ENCODE measurements at regions not wholly inside any gene's neighbourhood (a gene's known extent, or its start where the extent isn't known, plus 50 kb on each side); places are given as distances from the start of the nearest gene placed in this dataset.

DNA sequence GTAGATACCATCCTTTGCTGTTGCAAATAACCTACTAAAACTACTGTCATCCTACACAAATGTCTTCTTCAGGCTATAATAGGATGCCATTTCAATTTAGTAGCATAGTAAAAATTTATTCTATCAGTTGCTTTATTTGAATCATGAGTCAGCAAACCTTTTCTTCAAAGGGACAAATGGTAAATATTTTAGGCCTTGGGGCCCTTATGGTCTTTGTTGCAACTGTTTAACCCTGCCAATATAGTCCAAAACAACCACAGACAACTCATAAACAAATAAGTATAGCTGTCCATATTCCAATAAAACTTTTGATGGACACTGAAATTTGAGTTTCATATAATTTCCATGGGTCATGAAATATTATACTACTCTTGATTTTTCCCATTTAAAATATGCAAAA is 54.0 kb upstream of the CCBE1 start (continued):
- TF ChIP-seq NR2C1 (IDR thresholded peaks at IDR 0.05): no peak
- TF ChIP-seq CBFB (IDR thresholded peaks at IDR 0.05; ENCODE audit: low read depth): no peak
- no peak for TF ChIP-seq RUNX3 (IDR thresholded peaks at IDR 0.05; ENCODE audit: low read length)
- TF ChIP-seq KLF5 (IDR thresholded peaks at IDR 0.05; ENCODE audit: partially characterized antibody): no peak
- TF ChIP-seq, protein P1, sequence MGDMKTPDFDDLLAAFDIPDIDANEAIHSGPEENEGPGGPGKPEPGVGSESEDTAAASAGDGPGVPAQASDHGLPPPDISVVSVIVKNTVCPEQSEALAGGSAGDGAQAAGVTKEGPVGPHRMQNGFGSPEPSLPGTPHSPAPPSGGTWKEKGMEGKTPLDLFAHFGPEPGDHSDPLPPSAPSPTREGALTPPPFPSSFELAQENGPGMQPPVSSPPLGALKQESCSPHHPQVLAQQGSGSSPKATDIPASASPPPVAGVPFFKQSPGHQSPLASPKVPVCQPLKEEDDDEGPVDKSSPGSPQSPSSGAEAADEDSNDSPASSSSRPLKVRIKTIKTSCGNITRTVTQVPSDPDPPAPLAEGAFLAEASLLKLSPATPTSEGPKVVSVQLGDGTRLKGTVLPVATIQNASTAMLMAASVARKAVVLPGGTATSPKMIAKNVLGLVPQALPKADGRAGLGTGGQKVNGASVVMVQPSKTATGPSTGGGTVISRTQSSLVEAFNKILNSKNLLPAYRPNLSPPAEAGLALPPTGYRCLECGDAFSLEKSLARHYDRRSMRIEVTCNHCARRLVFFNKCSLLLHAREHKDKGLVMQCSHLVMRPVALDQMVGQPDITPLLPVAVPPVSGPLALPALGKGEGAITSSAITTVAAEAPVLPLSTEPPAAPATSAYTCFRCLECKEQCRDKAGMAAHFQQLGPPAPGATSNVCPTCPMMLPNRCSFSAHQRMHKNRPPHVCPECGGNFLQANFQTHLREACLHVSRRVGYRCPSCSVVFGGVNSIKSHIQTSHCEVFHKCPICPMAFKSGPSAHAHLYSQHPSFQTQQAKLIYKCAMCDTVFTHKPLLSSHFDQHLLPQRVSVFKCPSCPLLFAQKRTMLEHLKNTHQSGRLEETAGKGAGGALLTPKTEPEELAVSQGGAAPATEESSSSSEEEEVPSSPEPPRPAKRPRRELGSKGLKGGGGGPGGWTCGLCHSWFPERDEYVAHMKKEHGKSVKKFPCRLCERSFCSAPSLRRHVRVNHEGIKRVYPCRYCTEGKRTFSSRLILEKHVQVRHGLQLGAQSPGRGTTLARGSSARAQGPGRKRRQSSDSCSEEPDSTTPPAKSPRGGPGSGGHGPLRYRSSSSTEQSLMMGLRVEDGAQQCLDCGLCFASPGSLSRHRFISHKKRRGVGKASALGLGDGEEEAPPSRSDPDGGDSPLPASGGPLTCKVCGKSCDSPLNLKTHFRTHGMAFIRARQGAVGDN (IDR thresholded peaks at IDR 0.05): no peak
- no peak for TF ChIP-seq SMAD1 (IDR thresholded peaks at IDR 0.05; ENCODE audit: low read depth, partially characterized antibody)

DNA sequence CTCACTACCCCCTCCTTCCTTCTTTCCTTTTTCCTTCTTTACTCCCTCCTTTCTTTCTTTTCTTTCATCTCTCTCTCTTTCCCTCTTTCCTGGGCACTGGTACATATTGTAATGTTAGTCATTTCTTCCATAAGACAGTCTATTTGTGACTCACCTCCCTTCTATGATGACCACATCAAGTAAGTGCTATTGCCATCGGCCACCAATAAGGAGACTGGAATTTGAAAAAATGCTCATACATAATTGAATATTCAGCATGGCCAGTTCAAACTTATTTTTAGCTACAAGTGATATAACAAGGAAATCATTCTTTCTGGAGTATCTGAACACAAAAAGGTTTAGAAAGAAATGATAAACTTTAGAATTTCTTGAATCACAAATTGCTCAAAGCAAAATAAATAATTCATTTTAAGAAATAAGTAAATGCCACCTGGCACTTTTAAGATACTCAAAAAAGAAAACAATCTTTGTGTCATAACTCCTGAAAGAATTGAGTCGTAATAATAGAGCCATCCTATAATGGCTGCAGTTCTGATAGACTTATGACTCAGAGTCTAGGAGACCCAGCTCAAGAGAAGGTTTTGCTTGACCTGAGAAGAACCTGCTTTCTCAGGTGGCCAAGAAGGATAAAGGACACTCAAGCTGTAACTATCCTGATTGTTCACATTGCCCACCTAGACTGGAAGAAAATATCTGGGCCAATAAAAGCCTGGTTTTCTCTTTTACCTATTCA is 51.6 kb upstream of the CCBE1 start:
- ATAC-seq (no peak), FAIRE-seq (no peak), DNase-seq (ENCODE audit: low read depth, low spot score) (no peak)
- Histone ChIP-seq H2AFZ (ENCODE audit: control insufficient read depth, low read depth, low read length) (no peak overlapping the region), H4K20me1 (ENCODE audit: control insufficient read depth, insufficient read depth) (no peaks in the 10 kb centered on the region), H3K9me3 (replicated peaks; ENCODE audit: control insufficient read depth, insufficient read depth, low read length) (no peaks in the 10 kb centered on the region), H3K9ac (ENCODE audit: control insufficient read depth, insufficient read depth, low read length) (no peak overlapping the region), H3K27me3 (replicated peaks in 1 of 2; ENCODE audit: control insufficient read depth in 2 of 2, insufficient read depth in 2 of 2, low read length in 1 of 2) (no peaks in the 10 kb centered on the region), H3K4me2 (ENCODE audit: control insufficient read depth, insufficient read depth) (no peak overlapping the region), H3K27ac (ENCODE audit: control insufficient read depth, insufficient read depth) (no peak overlapping the region), H3K4me3 (no peak overlapping the region), H3K79me2 (ENCODE audit: control insufficient read depth, insufficient read depth, low read length) (no peaks in the 10 kb centered on the region), H3K4me1 (ENCODE audit: control insufficient read depth, insufficient read depth, low read length) (no peaks in the 10 kb centered on the region), H3K36me3 (ENCODE audit: control insufficient read depth in 2 of 2, insufficient read depth in 2 of 2, low read length in 1 of 2) (no peaks in the 10 kb centered on the region)
- RAD21 ChIA-PET (ENCODE audit: unreplicated experiment): no interaction called here
- WGBS (ENCODE audit: insufficient coverage, insufficient replicate concordance, low lambda C conversion rate, missing lambda C conversion rate): 2% methylated on average over 2 of the region's 2 CpGs
- in situ Hi-C loops (cut with MboI): no loop called here
- SMC1A ChIA-PET (ENCODE audit: uncharacterized antibody, unreplicated experiment): no interaction called here
- no peak for TF ChIP-seq CBX5 (IDR thresholded peaks at IDR 0.05; ENCODE audit: low read depth)
- TF ChIP-seq, protein P2, sequence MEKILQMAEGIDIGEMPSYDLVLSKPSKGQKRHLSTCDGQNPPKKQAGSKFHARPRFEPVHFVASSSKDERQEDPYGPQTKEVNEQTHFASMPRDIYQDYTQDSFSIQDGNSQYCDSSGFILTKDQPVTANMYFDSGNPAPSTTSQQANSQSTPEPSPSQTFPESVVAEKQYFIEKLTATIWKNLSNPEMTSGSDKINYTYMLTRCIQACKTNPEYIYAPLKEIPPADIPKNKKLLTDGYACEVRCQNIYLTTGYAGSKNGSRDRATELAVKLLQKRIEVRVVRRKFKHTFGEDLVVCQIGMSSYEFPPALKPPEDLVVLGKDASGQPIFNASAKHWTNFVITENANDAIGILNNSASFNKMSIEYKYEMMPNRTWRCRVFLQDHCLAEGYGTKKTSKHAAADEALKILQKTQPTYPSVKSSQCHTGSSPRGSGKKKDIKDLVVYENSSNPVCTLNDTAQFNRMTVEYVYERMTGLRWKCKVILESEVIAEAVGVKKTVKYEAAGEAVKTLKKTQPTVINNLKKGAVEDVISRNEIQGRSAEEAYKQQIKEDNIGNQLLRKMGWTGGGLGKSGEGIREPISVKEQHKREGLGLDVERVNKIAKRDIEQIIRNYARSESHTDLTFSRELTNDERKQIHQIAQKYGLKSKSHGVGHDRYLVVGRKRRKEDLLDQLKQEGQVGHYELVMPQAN (conservative IDR thresholded peaks at IDR 0.05): no peak
- no peak for TF ChIP-seq EED (IDR thresholded peaks at IDR 0.05; ENCODE audit: low read depth)
- no peak for TF ChIP-seq CREM (IDR thresholded peaks at IDR 0.05; ENCODE audit: low read depth)
- TF ChIP-seq YBX1 (IDR thresholded peaks at IDR 0.05): no peak
- POLR2A ChIA-PET: interaction anchor here (1.0 kb wide), 1 partner anchor 83 kb away, joined by 3 read pairs; no protein-coding TSS in a partner anchor
- intact Hi-C loops (cut with micrococcal nuclease; ENCODE audit: unreplicated experiment): no loop called here
- CTCF ChIA-PET: interaction anchor here (0.9 to 1.2 kb wide), 2 partner anchors 34 to 75 kb away, joined by 3 read pairs; no protein-coding TSS in a partner anchor
- BruUV-seq (replicated peaks): no TSS peak

All from GM12878 (cell line).